ENCODE measurements at regions not wholly inside any gene's neighbourhood (a gene's known extent, or its start where the extent isn't known, plus 50 kb on each side); places are given as distances from the start of the nearest gene placed in this dataset.

DNA sequence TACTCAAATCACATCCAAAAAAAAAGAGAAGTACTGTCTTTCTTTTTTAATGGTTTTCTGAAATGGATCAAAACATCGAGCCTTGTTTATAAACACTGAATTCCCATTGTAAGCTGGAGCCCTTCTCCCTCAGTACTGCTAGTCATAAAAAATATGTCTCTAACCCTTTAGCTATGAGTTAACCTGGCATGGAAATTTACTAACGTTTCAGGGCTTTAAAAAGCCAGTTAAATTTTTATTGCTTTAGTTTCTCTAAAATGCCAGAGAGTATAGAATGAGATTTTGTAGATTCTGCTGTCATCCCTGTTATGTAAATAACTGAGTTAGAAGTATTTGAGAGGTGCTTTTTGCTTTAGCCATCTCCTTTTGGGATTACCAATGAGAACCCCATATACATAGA, 528.3 kb downstream of the EFNB2 start:
- no peak for DNase-seq (ENCODE audit: low spot score)
- TF ChIP-seq, protein P1, sequence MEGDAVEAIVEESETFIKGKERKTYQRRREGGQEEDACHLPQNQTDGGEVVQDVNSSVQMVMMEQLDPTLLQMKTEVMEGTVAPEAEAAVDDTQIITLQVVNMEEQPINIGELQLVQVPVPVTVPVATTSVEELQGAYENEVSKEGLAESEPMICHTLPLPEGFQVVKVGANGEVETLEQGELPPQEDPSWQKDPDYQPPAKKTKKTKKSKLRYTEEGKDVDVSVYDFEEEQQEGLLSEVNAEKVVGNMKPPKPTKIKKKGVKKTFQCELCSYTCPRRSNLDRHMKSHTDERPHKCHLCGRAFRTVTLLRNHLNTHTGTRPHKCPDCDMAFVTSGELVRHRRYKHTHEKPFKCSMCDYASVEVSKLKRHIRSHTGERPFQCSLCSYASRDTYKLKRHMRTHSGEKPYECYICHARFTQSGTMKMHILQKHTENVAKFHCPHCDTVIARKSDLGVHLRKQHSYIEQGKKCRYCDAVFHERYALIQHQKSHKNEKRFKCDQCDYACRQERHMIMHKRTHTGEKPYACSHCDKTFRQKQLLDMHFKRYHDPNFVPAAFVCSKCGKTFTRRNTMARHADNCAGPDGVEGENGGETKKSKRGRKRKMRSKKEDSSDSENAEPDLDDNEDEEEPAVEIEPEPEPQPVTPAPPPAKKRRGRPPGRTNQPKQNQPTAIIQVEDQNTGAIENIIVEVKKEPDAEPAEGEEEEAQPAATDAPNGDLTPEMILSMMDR (IDR thresholded peaks at IDR 0.05; ENCODE audit: borderline replicate concordance, control extremely low read depth, extremely low read depth, insufficient read depth, missing control alignments) = no peak
- in situ Hi-C loops (cut with MboI; ENCODE audit: low sequenced_read_pairs, unreplicated experiment) = no loop called here

DNA sequence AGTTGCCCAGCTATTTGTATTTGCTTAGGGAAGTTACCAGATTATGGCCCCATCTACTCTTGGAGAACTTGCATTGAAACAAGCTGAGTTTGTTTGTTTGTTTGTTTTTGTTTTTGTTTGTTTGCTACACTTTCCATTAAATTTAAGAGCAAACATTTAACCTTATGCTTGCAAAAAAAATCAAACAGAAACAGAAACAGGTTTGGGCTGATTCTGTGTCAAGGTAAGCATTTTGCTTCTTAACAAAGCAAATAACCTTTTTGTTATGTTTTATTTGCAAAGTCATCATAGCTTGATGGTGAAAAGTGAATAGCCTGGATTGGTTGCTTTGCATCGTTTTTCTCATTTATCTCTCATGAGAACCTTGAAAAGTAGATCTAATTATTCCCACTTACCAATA, 531.8 kb downstream of the EFNB2 start:
- no peak for DNase-seq (ENCODE audit: low spot score)
- TF ChIP-seq, protein P1 (IDR thresholded peaks at IDR 0.05; ENCODE audit: borderline replicate concordance, control extremely low read depth, extremely low read depth, insufficient read depth, missing control alignments) = no peak
- in situ Hi-C loops (cut with MboI; ENCODE audit: low sequenced_read_pairs, unreplicated experiment) = no loop called here

- TF ChIP-seq, protein P1 (IDR thresholded peaks at IDR 0.05; ENCODE audit: borderline replicate concordance, control extremely low read depth, extremely low read depth, insufficient read depth, missing control alignments) = no peak
- DNase-seq (ENCODE audit: low spot score) = no peak
- in situ Hi-C loops (cut with MboI; ENCODE audit: low sequenced_read_pairs, unreplicated experiment) = no loop called here
Measured at GRCh38 chr13:106001443-106001842, 534.0 kb downstream of the EFNB2 start.

- TF ChIP-seq, protein P1 (IDR thresholded peaks at IDR 0.05; ENCODE audit: borderline replicate concordance, control extremely low read depth, extremely low read depth, insufficient read depth, missing control alignments) = no peak
- no peak for DNase-seq (ENCODE audit: low spot score)
- in situ Hi-C loops (cut with MboI; ENCODE audit: low sequenced_read_pairs, unreplicated experiment) = no loop called here
Measured at GRCh38 chr13:105997581-105998550, 537.6 kb downstream of the EFNB2 start.

- no peak for DNase-seq (ENCODE audit: low spot score)
- TF ChIP-seq, protein P1 (IDR thresholded peaks at IDR 0.05; ENCODE audit: borderline replicate concordance, control extremely low read depth, extremely low read depth, insufficient read depth, missing control alignments) = no peak
- in situ Hi-C loops (cut with MboI; ENCODE audit: low sequenced_read_pairs, unreplicated experiment) = no loop called here
Measured at GRCh38 chr13:105996391-105997025, 539.0 kb downstream of the EFNB2 start.

DNA sequence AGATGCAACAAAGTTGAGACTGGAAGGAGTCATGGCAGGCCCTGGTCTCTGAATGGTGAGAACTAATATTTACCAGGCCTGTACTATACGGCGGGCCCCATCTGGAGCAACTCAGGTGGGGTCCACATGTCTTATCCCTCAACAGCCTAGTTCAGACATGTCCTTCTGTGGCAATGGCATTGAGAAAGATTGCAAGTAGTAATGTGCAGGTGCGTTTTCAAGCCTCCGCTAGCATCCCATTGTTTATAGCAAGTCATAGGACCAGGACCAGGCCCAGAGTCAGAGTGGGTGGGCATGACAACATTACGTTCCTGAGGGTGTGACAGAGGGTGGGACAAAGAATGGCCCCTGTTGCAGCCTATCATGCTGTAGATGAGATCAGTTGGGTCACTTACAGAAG, 541.1 kb downstream of the EFNB2 start:
- TF ChIP-seq, protein P1 (IDR thresholded peaks at IDR 0.05; ENCODE audit: borderline replicate concordance, control extremely low read depth, extremely low read depth, insufficient read depth, missing control alignments) = no peak
- in situ Hi-C loops (cut with MboI; ENCODE audit: low sequenced_read_pairs, unreplicated experiment) = no loop called here
- DNase-seq (ENCODE audit: low spot score) = no peak

Data from GM13976 (cell line).